ENCODE measurements at regions not wholly inside any gene's neighbourhood (a gene's known extent, or its start where the extent isn't known, plus 50 kb on each side); places are given as distances from the start of the nearest gene placed in this dataset.

- no peak for TF ChIP-seq CTCF (IDR thresholded peaks at IDR 0.05; ENCODE audit: low read depth, low read length, missing control alignments)
- DNase-seq (ENCODE audit: low read depth), result no peak
- H3K4me3 ChIP-seq (ENCODE audit: low read depth, low read length), result no peak overlapping the region
These were observed 511.8 kb upstream of the LCORL start for GRCh38 chr4:18533262-18533775.

GRCh38 chr4:18531731-18532130, 510.2 kb upstream of the LCORL start:
- TF ChIP-seq CTCF (IDR thresholded peaks at IDR 0.05; ENCODE audit: low read depth, low read length, missing control alignments), result no peak
- no peak for DNase-seq (ENCODE audit: low read depth)
- H3K4me3 ChIP-seq (ENCODE audit: low read depth, low read length), result no peak overlapping the region

GRCh38 chr4:18529482-18529881, 507.9 kb upstream of the LCORL start:
- DNase-seq (ENCODE audit: low read depth), result no peak
- no peak for TF ChIP-seq CTCF (IDR thresholded peaks at IDR 0.05; ENCODE audit: low read depth, low read length, missing control alignments)
- no peak overlapping the region for H3K4me3 ChIP-seq (ENCODE audit: low read depth, low read length)

GRCh38 chr4:18524667-18525066, 503.1 kb upstream of the LCORL start:
- DNase-seq (ENCODE audit: low read depth), result no peak
- TF ChIP-seq CTCF (IDR thresholded peaks at IDR 0.05; ENCODE audit: low read depth, low read length, missing control alignments), result no peak
- no peak overlapping the region for H3K4me3 ChIP-seq (ENCODE audit: low read depth, low read length)

GRCh38 chr4:18518098-18518497, 496.5 kb upstream of the LCORL start:
- DNase-seq (ENCODE audit: low read depth), result no peak

GRCh38 chr4:18513861-18514260, 492.3 kb upstream of the LCORL start:
- no peak overlapping the region for H3K4me3 ChIP-seq (ENCODE audit: low read depth, low read length)
- no peak for DNase-seq (ENCODE audit: low read depth)
- no peak for TF ChIP-seq CTCF (IDR thresholded peaks at IDR 0.05; ENCODE audit: low read depth, low read length, missing control alignments)

More at GRCh38 chr4:18518098-18518497, 496.5 kb upstream of the LCORL start:
- no peak overlapping the region for H3K4me3 ChIP-seq (ENCODE audit: low read depth, low read length)
- TF ChIP-seq CTCF (IDR thresholded peaks at IDR 0.05; ENCODE audit: low read depth, low read length, missing control alignments), result no peak

GRCh38 chr4:18512718-18513117, 491.2 kb upstream of the LCORL start:
- no peak for DNase-seq (ENCODE audit: low read depth)
- no peak for TF ChIP-seq CTCF (IDR thresholded peaks at IDR 0.05; ENCODE audit: low read depth, low read length, missing control alignments)
- no peak overlapping the region for H3K4me3 ChIP-seq (ENCODE audit: low read depth, low read length)

All from GM12864 (cell line).